GM18858 (cell line): ENCODE measurements at regions not wholly inside any gene's neighbourhood (a gene's known extent, or its start where the extent isn't known, plus 50 kb on each side); places are given as distances from the start of the nearest gene placed in this dataset.

ENCODE experiments used
- ATAC-seq: cut with Tn5 transposase; IDR thresholded peaks from one replicate; pipeline ENCODE4 v1.9.1; 2021; ENCODE audit not compliant: unreplicated experiment

DNA sequence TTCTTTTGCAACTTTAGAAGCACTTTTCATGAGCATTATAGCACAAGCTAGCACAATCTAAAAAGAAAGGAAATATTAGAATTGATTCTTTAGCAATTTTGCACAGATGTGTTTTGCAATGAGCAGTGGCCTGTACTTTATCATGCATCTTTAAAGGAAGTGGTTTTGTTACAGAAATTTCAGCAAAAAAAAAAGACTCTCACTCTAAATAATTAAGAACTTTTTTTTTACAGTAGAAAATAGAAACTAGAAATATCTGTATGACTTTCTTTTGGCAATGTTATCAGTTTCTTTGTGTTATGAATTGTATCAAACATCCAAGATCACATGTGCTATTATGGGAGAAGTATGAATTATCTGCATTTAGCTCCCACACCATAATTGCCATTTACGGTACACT is 195.7 kb upstream of the KLF6 start:
- no peak for ATAC-seq

DNA sequence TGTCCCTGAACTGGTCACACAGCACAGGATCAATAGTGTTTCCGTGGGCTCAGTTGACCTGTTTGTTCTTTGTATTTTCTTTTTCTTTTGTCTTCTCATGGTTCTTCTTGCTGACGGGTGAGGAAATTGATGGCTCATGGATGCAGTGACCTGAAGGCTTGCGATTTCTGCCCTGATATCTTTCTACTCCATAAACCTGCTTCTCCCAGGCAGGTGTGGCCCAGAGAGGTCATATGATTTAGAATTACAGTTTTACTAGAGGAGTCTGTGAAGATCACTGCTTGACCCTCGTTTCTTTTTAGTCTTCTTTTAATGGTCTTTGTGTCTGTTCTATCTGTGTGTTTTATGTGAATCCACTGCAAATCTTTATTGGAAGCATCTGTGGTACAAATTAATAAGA is 195.1 kb upstream of the KLF6 start:
- no peak for ATAC-seq

DNA sequence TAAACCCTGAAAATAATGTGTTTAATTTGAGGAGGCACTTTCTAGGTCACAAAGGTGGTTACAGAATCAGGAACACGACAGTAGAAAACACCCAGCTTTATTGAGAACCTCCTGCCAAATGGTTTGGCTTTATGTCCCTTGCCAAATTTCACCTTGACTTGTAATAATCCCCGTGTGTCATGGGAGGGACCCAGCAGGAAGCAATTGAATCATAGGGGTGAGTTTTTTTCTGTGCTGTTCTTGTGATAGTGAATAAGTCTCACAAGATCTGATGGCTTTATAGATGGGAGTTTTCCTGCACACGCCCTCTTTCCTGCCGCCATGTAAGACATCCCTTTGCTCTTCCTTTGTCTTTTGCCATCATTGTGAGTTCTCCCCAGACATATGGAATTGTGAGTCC is 193.8 kb upstream of the KLF6 start:
- no peak for ATAC-seq

DNA sequence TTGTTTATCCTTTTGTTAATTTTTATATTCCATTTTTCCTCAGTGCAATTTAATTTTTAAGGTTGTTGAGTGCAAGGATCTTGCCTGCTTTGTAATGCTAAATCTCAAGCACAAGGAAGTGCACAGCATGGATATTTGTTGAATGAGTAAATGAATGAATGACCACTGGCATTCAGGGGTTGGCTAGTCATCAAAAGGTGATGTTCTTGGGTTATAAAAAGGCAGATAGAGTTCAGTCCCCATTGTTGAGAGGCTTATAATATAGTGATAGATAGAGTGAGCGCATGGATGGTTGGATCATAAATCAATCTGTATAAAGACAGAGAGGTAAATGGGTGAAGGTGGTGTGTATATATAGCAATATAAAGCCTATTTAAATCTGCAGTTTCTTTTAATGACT is 193.2 kb upstream of the KLF6 start:
- ATAC-seq = no peak

DNA sequence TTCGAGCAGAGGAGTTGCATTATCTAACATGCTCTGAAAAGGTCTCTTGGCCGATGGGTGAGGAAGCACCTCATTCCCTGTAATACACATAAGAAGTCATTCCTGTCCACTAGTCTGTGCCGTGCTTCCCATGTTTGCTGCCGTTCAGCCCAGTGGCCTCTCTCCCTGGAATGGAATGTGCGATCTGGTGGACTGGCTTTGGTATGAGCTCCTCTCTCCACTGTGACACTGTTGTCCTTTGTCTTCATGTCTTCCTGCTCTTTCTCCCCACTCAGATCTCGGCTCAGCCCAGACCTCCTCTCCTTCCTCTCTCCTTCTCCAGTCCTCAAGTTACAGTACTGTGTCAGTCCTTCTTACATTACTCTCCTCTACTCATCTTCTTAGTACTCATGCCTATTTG is 192.8 kb upstream of the KLF6 start:
- no peak for ATAC-seq

DNA sequence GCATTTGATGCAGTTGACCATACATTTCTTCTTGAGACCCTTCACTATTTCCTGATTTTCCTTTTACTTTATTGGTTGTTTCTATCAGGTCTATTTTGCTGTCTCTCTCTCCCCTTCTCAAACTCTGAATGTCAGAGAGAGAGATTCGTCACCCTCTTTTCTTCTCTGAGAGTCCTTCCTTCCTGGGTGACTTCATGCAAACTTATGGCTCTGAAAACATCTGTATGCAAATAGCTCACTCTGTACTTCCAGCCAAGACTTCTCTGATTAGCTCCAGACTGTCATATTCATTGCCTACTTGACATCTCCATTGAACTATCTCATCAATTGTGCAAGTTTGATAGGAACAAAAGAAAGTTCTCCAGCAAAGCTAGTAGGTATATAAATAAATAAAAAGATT is 191.7 kb upstream of the KLF6 start:
- no peak for ATAC-seq

DNA sequence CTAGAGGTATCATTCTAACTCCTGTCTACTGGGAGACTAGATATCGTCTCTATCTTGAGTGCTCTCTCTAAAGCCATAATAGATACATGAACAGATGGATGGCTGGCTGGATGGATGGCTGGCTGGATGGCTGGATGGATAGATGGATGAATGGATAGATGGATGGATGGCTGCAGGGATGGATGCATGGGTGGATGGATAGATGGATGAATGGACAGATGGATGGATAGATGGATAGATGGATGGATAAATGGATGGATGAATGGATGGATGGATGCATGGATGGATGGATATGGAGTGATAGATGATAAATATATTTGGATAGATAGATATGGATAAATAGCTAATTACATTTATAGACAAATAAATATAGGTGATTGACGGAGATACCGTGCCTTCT is 191.2 kb upstream of the KLF6 start:
- ATAC-seq = no peak

DNA sequence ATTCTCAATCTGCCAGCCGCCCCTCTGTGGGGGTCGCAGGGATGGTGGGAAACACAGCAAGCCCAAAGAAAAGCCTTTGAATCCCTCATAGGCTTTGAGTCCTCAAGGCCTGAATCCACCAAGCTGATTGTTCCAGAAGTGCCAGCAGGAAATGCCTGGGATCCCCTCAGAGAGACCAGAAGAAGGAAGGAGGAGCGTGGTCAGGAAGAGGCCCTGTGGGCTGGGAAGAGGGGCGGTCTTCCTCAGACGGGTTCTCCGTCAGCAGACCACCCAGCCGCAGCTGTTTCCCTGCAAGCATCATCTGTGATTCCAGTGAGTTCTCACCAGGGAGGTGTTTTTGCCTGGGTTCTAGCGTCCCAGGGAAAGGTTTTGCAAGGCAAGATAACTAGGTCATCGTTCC is 190.0 kb upstream of the KLF6 start:
- no peak for ATAC-seq

DNA sequence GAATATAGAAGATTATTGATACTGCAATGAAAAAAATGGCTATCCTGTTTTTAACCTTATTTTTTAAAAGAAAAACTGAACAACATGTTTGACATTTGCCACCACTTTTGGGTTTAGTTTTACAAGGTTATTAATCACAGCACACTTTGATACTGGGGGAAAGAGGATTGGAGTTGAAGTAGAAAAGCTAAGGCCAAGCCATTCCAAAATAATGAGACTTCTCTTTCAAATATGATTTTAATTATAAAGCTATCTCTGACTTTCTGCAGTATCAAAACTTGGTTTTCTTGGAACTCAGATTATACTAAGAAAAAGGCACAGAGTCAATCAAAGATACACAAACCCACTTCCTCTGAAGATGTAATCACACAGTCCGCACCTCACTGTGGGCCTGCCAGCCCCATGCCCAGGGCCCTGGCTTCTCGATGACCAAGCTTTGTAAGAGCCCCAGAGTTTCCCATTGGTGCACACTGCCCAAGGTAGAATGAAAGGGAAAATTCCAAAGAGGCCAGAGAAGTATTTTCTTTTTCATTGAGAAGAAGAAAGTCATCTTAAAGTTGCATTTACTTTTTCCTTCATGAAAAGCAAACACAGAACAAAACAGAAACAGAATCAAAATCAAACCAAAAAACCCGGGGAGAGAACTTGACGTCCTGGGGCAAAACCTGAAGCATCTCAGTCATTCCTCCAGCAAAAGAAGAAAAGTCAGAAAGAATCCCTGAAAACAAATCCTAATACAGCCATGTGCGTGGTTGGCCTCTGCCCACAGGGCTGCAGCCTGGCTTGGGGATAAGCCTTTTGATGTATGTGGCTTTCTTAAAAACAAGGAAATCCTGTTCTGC is 187.7 kb upstream of the KLF6 start:
- no peak for ATAC-seq

DNA sequence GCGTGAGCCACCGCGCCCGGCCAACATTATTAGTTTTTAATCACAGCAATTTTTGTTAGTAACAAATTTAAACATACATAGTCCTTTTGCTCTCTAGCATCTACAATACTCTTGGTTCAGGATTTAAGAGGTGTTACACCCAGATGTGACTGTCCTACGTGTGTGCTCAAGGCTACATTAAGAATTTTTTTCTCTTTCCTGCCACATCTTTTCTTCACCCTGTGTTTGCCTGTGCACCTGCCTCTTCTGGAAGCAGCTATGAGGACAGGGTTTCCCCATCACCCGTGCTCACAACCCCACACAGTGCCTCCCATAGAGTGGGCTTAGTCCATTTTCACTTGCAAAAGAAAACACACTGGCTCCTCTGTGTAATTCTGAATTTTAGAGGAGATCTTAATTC is 186.7 kb upstream of the KLF6 start:
- no peak for ATAC-seq

DNA sequence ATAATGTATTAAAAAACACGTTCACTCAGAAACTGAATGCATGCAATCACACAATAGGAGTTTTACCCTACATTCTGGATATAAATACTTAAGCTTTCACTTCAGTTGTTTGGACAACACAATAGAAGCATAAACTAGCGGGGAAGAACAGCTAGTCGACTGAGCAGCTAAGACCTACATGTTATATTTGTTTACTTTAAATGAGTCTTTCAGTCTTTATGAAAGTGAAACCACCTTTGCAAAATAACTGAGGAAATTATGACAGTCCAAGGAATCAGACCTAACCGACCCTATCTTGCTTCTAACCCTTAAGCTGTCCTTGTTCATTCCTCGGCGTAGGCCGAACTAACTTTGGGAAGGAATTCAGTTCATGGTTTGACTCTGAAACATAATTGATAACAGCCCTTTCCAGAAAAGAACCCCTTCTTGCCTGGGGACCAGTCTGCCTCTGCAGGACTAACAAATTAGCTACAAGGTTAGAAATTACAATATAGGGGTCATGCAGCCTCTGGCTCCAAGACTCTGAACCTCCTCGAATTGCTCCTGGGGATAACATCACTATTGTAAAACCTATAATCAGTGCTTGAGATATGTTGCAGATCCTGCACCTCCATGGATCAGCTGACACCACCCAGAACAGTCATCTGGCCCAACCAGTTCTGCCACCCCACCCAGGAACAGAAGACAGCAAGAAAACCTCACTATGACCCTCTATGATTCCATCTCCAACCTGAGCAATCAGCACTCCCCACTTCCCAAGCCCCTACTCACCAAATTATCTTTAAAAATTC is 185.1 kb upstream of the KLF6 start:
- no peak for ATAC-seq

DNA sequence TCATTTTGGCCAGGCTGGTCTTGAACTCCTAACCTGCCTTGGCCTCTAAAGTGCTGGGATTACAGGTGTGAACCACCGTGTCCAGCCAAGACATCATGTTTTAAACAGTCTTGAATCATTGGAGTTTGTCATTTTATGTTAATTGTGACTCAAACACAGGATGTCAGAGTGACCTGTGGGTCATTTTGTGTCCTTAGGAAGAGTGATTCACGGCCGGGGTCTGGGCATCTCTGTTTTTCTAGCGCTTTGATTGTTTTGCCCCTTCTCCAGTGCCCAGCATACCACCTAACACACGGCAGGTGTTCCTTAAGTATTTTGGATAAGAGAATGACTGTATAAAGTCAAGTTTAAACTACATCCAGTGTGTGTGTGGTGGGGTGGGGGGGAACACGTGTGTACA is 183.7 kb upstream of the KLF6 start:
- no peak for ATAC-seq

DNA sequence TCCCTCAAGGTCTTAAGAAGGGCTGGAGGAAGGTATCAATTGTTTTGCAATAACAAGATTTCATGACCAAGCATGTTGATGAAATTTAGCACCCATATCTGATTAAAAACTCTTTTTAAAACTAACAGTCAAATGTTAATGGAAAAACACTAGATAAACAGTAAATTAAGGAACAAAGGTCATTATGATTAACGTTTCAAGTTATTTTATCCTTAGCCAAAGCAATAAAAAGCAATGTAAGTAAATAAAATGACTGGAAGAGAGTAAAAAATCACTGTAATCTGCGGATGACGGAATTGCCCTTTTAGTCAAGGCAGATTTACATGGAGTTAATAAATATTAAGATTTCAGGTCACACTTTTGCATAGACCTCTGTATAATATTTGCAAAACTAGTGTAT is 179.5 kb upstream of the KLF6 start:
- ATAC-seq = no peak

DNA sequence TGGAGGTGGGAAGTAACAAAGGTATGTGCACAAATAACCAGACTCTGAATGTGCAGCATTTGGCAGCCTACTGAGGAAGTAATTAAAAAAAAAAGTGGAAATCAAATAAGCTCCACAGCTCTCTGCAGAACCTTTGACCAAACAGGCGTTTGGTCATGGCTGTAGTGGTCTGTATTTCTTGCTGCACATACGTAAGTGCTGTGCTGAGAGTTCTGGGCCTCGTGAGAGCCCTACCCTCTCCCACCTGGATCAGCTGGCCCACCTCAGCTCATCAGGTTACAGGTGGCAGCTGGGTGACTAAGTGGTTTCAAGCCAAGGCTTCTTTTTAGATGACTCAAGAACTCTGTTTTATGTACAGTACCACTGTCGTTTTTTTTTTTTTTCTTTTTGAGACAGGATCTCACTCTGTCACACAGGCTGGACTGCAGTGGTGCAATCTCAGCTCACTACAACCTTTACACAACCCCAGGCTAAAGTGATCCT is 178.2 kb upstream of the KLF6 start:
- no peak for ATAC-seq

DNA sequence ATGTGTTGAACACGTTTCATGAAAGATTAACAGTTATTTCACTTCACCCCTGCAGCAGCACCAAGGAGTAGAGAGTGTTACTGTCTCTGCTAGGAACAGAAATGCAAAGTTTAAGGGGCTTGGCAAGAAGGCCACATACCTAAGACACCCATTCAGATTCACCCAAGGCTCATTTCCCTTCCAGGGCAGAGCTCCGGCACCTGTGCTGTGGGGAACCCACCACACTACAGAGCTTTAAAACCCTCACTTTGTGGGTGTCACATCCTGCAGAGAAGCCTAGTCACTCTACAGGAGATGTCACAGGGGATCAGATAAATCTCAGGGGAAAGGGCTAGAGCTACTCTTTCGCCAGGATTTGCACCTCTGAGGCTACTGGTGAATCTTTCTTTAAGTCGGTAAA is 176.1 kb upstream of the KLF6 start:
- no peak for ATAC-seq

DNA sequence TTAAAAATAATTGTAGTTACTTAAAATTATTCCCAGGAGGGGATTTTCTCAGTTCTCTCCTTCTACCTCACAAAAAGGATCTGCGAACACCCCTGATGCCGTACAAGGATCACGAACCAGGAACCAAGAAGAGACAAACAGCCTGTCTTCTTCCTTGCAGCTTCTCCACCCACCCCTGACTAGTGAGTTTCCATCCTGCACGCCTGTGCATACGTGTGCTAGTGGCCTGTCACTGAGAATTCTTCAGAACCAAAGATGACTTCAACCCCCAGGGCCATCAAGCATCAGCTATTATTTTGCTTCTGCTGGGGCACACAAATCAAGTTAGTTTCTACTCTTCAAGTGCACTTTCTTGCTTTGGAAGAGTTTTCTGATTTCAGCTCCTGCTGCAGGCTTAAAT is 175.5 kb upstream of the KLF6 start:
- ATAC-seq = no peak

DNA sequence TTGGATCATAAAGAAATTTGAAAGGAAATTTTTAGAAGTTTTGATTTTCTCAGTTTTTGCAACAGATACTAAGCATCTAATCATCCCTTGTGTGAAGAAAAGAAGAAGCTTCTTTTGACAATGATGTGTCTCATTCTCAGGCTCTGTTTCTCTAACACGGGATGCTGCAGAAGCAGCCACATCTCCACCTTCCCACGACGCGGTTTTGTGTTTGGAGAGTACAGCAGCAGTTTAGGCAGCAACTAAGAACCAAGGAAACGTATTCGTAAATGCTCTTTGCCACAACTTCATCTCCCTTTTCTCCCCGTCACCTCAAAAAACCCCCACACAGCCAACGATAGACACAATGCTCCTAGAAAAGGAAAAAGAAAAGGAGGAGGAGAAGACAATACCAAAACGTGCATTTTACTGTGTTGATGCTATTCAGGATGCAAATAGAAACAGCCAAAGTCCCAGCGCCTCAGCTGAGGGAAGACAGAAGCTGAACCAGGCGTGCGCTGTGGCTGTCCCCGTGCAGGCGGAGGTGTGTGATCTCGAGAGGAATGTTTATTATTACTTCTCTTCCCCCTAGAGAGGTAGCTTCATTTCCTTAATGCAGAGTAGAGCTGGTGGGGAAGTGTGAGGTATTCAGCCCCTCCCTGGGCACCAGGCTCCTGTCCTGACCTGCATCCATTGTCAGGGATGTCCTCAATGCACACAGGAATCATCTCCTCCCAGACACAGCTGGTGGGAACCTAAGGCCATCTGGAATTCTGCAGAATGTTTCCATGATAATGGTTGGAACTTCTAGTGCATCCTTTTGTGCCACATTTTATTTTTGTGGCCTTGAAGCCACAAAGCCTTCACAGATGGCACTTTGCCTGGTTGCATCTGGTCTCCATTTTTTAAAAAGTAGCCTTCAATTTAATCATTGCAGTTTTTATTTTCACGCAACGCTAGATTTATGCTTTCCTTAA is 174.6 kb upstream of the KLF6 start:
- ATAC-seq = no peak

DNA sequence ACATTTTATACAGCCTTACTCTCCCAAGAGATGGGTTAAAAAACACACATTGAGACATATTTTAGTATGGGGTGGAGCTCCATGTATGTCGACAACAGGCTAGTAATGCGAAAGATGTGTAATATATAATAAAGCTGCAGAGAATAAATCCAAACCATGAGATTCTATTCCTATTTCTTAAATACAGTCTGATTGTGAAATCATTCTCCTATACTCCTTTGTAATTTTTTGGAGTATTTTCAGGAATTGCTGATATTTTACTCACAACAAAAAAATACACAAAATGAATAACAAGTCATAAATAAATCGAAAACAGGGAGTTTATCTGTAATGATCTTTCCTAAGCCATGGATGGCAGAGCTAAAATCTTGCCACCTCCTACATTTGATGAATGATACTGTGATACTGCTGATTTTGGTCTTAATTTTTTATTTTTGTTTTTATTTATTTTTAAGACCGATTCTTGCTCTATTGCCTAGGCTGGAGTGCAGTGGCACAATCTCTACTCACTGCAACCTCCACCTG is 173.5 kb upstream of the KLF6 start:
- ATAC-seq = no peak

DNA sequence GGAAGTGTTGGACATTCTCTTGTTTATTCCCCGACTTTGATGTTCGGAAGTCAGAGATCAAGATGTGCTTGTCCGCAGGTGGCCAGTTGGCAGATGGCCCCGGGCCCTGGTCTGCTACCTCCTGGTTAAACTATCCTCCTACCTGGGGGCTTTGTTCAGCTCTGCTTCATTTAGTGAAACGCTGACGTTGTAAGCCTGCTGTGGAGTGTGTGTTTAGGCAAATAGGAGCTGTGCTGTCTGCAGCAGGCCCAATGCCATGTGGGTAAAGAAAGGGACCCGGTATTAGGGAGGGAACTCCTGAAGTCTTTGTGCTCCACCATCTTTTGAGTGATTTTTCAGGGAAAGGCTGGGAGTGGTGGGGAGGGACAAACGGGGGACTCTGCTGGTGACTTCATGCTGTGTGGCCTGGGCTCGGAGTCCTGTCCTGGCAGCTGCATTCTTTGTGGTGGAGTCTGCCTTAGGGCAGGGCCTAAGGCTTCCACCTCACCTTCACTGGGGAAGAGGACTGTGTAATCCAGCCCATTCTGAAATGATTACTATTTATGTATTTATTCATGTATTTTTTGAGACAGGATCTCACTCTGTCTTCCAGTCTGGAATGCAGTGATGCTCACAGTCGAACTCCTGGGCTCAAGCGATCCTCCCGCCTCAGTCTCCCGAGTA is 171.1 kb upstream of the KLF6 start:
- no peak for ATAC-seq

DNA sequence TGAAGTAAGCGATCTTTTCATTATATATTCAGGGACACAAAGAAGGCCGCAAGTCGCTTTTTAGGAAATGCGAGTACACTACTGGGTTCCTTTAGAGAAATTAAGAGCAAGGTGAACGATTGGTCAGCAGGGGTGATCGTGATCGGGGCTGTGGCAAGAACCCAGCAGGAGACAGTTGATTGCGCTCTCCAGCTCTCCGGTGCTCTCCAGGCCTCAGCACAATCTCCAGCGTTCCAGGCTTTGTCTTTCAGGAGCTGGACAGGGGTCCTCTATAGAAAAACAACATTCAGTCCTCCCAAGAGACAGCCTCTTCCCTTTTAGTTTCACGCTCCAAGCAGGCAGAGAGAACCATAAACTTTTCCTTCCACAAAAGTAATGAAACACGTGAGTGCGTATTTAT is 170.5 kb upstream of the KLF6 start:
- ATAC-seq = no peak

DNA sequence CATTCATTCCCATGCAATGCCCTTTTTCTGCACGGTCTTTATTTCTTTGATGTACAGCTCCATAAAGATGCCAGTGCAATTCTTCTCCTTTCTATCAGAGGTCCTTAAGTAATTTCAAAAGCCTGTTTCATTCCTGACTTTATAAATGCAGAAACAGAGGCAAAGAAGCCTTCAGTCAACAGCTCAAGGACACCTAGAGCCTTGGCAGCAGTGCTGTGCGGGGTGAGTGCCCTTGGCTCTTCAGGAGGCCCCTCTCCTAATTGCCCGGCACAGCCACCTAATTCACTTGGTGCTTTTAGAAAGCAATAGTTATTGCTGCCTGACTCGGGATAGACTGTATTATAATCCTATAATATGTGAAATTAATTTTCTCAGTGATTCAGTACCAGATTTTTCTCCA is 169.6 kb upstream of the KLF6 start:
- ATAC-seq = no peak
